C4-2B (cell line): ENCODE measurements at regions not wholly inside any gene's neighbourhood (a gene's known extent, or its start where the extent isn't known, plus 50 kb on each side); places are given as distances from the start of the nearest gene placed in this dataset.

Experiments used
- ZFX ChIP-seq: fragments of 450-650 bp; IDR thresholded peaks from 2 replicates; pipeline ENCODE4 v1.6.1; 2017
- TF ChIP-seq, protein P1 (sequence below): fragments of 450-650 bp; conservative IDR thresholded peaks from 2 replicates; pipeline ENCODE4 v1.5.1; 2017; ENCODE audit warnings: mild to moderate bottlenecking

DNA sequence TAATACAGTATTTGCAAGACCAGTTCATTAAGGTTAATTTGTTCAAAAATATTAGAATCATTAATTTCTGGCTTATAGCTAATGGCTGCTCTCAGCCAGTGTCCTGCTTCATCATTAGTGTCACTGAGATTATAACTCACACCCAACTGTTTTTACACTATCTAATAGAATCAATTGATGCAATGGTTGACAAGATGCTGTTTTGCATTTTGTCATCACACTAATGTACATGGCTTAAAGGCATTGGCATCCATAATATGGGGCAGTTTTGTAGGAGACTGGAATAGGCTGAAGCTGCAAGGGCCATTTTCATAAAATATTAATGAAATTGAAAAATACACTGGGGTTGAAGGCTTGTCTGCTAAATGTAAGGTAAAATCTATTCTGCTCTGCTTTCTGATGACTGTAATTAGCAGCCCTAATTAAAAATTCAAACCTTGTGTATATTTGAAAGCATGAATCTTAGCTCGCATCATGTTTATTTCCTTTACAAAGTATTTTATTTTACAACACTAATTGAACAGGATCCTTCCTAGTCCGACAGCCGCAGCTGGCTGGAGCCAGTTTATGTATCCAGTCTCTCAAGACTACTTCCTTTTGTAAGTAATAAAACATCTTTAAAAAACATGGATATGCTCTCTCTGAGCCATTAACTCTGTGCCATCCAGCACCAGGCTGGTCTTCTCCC lies 296.7 kb downstream of the POU4F1 start:
- TF ChIP-seq, protein P1, sequence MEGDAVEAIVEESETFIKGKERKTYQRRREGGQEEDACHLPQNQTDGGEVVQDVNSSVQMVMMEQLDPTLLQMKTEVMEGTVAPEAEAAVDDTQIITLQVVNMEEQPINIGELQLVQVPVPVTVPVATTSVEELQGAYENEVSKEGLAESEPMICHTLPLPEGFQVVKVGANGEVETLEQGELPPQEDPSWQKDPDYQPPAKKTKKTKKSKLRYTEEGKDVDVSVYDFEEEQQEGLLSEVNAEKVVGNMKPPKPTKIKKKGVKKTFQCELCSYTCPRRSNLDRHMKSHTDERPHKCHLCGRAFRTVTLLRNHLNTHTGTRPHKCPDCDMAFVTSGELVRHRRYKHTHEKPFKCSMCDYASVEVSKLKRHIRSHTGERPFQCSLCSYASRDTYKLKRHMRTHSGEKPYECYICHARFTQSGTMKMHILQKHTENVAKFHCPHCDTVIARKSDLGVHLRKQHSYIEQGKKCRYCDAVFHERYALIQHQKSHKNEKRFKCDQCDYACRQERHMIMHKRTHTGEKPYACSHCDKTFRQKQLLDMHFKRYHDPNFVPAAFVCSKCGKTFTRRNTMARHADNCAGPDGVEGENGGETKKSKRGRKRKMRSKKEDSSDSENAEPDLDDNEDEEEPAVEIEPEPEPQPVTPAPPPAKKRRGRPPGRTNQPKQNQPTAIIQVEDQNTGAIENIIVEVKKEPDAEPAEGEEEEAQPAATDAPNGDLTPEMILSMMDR: no peak
- no peak for TF ChIP-seq ZFX
